ENCODE measurements at regions not wholly inside any gene's neighbourhood (a gene's known extent, or its start where the extent isn't known, plus 50 kb on each side); places are given as distances from the start of the nearest gene placed in this dataset.

DNA sequence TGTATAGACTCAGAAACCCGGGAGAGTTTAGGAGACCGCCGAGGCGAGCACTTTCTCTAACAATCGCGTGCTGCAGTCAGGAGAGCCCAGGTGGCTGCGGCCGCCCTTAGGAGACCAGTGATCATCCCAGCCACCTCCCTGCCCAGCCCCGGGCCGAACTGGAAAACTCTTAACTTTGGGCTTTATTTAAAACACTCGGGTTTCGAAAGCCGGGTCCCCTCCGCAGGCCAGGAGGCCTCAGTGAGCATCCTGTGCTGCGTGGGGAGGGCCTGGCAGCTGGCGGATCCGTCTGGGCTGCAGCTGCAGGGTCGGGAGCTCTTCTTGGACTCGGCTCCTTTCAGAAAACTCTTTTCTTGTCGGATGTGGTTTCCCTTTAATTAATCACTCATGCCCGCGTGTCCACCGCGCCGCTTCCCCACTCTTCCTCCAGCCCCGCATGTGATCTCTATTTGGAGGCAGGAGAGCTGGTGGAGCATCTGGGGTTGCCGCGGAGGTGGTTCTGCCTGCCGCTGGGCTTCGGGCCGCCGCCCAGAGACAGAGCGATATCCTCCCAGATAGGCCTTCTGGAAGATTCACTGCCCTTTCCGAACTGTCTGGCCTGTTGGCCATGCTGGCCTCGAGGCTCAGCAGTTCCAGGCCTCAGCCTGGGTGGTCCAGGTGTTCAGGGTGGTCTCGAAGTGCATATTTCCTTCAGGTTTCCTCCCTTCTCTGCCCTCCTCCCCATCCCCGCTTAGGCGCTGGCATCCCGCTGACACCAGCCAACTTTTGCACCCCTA lies 59.5 kb downstream of the TMEM174 start:
- Histone ChIP-seq H3K4me2 (ENCODE audit: control insufficient read depth, insufficient read depth) (no peak overlapping the region), H3K4me3 (no peak overlapping the region), H3K9me3 (replicated peaks; ENCODE audit: control insufficient read depth, insufficient read depth, low read length) (no peaks in the 10 kb centered on the region; the same call in 2 of the 3 replicates), H2AFZ (ENCODE audit: control insufficient read depth, low read depth, low read length) (no peak overlapping the region), H3K9ac (ENCODE audit: control insufficient read depth, insufficient read depth, low read length) (no peak overlapping the region), H4K20me1 (ENCODE audit: control insufficient read depth, insufficient read depth) (no peaks in the 10 kb centered on the region), H3K36me3 (ENCODE audit: control insufficient read depth in 2 of 2, insufficient read depth in 2 of 2, low read length in 1 of 2) (no peaks in the 10 kb centered on the region), H3K27me3 (replicated peaks in 1 of 2; ENCODE audit: control insufficient read depth in 2 of 2, insufficient read depth in 2 of 2, low read length in 1 of 2) (peaks cover 13 to 37% of the 10 kb centered on the region in 2 experiments), H3K27ac (ENCODE audit: control insufficient read depth, insufficient read depth) (no peak overlapping the region), H3K79me2 (ENCODE audit: control insufficient read depth, insufficient read depth, low read length) (no peaks in the 10 kb centered on the region), H3K4me1 (ENCODE audit: control insufficient read depth, insufficient read depth, low read length) (no peaks in the 10 kb centered on the region)
- ChIA-PET SMC1A (ENCODE audit: uncharacterized antibody, unreplicated experiment) (no interaction called here), CTCF (no interaction called here), POLR2A (no interaction called here), RAD21 (ENCODE audit: unreplicated experiment) (no interaction called here)
- no TSS peak for BruUV-seq (replicated peaks)
- DNase-seq (ENCODE audit: low read depth, low spot score) (no peak), FAIRE-seq (no peak), ATAC-seq (no peak; the same call in 2 of the 3 replicates)
- in situ Hi-C loops (cut with MboI) (no loop called here), intact Hi-C loops (cut with micrococcal nuclease; ENCODE audit: unreplicated experiment) (no loop called here)
- TF ChIP-seq, protein P1, sequence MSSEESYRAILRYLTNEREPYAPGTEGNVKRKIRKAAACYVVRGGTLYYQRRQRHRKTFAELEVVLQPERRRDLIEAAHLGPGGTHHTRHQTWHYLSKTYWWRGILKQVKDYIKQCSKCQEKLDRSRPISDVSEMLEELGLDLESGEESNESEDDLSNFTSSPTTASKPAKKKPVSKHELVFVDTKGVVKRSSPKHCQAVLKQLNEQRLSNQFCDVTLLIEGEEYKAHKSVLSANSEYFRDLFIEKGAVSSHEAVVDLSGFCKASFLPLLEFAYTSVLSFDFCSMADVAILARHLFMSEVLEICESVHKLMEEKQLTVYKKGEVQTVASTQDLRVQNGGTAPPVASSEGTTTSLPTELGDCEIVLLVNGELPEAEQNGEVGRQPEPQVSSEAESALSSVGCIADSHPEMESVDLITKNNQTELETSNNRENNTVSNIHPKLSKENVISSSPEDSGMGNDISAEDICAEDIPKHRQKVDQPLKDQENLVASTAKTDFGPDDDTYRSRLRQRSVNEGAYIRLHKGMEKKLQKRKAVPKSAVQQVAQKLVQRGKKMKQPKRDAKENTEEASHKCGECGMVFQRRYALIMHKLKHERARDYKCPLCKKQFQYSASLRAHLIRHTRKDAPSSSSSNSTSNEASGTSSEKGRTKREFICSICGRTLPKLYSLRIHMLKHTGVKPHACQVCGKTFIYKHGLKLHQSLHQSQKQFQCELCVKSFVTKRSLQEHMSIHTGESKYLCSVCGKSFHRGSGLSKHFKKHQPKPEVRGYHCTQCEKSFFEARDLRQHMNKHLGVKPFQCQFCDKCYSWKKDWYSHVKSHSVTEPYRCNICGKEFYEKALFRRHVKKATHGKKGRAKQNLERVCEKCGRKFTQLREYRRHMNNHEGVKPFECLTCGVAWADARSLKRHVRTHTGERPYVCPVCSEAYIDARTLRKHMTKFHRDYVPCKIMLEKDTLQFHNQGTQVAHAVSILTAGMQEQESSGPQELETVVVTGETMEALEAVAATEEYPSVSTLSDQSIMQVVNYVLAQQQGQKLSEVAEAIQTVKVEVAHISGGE (CRISPR knock-in tag; IDR thresholded peaks at IDR 0.05) = no peak
- no peak for TF ChIP-seq CHD2 (IDR thresholded peaks at IDR 0.05; ENCODE audit: borderline replicate concordance, low read depth, low read length)
- TF ChIP-seq, protein P2, sequence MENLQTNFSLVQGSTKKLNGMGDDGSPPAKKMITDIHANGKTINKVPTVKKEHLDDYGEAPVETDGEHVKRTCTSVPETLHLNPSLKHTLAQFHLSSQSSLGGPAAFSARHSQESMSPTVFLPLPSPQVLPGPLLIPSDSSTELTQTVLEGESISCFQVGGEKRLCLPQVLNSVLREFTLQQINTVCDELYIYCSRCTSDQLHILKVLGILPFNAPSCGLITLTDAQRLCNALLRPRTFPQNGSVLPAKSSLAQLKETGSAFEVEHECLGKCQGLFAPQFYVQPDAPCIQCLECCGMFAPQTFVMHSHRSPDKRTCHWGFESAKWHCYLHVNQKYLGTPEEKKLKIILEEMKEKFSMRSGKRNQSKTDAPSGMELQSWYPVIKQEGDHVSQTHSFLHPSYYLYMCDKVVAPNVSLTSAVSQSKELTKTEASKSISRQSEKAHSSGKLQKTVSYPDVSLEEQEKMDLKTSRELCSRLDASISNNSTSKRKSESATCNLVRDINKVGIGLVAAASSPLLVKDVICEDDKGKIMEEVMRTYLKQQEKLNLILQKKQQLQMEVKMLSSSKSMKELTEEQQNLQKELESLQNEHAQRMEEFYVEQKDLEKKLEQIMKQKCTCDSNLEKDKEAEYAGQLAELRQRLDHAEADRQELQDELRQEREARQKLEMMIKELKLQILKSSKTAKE (IDR thresholded peaks at IDR 0.05; ENCODE audit: low read depth, poor library complexity, severe bottlenecking) = no peak
- TF ChIP-seq JUNB (IDR thresholded peaks at IDR 0.05) = no peak
- TF ChIP-seq MTA2 (IDR thresholded peaks at IDR 0.05; ENCODE audit: low read depth) = no peak
- no peak for TF ChIP-seq PAX5 (IDR thresholded peaks at IDR 0.05; ENCODE audit: borderline replicate concordance, low read depth, low read length)
- no peak for TF ChIP-seq YY1 (IDR thresholded peaks at IDR 0.05; ENCODE audit: low read depth, low read length)
- TF ChIP-seq, protein P3, sequence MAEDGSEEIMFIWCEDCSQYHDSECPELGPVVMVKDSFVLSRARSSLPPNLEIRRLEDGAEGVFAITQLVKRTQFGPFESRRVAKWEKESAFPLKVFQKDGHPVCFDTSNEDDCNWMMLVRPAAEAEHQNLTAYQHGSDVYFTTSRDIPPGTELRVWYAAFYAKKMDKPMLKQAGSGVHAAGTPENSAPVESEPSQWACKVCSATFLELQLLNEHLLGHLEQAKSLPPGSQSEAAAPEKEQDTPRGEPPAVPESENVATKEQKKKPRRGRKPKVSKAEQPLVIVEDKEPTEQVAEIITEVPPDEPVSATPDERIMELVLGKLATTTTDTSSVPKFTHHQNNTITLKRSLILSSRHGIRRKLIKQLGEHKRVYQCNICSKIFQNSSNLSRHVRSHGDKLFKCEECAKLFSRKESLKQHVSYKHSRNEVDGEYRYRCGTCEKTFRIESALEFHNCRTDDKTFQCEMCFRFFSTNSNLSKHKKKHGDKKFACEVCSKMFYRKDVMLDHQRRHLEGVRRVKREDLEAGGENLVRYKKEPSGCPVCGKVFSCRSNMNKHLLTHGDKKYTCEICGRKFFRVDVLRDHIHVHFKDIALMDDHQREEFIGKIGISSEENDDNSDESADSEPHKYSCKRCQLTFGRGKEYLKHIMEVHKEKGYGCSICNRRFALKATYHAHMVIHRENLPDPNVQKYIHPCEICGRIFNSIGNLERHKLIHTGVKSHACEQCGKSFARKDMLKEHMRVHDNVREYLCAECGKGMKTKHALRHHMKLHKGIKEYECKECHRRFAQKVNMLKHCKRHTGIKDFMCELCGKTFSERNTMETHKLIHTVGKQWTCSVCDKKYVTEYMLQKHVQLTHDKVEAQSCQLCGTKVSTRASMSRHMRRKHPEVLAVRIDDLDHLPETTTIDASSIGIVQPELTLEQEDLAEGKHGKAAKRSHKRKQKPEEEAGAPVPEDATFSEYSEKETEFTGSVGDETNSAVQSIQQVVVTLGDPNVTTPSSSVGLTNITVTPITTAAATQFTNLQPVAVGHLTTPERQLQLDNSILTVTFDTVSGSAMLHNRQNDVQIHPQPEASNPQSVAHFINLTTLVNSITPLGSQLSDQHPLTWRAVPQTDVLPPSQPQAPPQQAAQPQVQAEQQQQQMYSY (CRISPR knock-in tag; IDR thresholded peaks at IDR 0.05) = no peak
- TF ChIP-seq SUPT20H (IDR thresholded peaks at IDR 0.05; ENCODE audit: borderline replicate concordance, control insufficient read depth, low read depth, low read length) = no peak
- TF ChIP-seq SRF (IDR thresholded peaks at IDR 0.05; ENCODE audit: low read depth in 2 of 2, low read length in 2 of 2) = no peak
- no peak for TF ChIP-seq PML (IDR thresholded peaks at IDR 0.05; ENCODE audit: low read length)
- 33% methylated on average over 39 of the region's 39 CpGs for WGBS (ENCODE audit: insufficient coverage, insufficient replicate concordance, low lambda C conversion rate, missing lambda C conversion rate)
